Testis (tissue), 2 donors: ENCODE measurements at regions not wholly inside any gene's neighbourhood (a gene's known extent, or its start where the extent isn't known, plus 50 kb on each side); places are given as distances from the start of the nearest gene placed in this dataset.

ENCODE experiments used
- DNase-seq: peaks from one replicate; pipeline ENCODE4 v3.0.0-alpha.2; 2019
- H3K27ac ChIP-seq, 2 donors: fragments of 200-600 bp; sonication (generic); one replicate each; pipeline ENCODE4 v1.5.1; 2019
- H3K27me3 ChIP-seq: fragments of 200-600 bp; sonication (generic); one replicate; pipeline ENCODE4 v1.5.1; 2019
- H3K36me3 ChIP-seq: fragments of 200-600 bp; sonication (generic); one replicate; pipeline ENCODE4 v1.5.1; 2017; ENCODE audit warnings: low read depth; ENCODE audit errors: missing control alignments
- H3K4me1 ChIP-seq: fragments of 200-600 bp; sonication (generic); one replicate; pipeline ENCODE4 v1.5.1; 2019
- H3K4me3 ChIP-seq, 2 donors: fragments of 200-600 bp; sonication (generic); one replicate each; pipeline ENCODE4 v1.5.1; 2017 to 2019
- H3K9me3 ChIP-seq: fragments of 200-600 bp; sonication (generic); one replicate; pipeline ENCODE4 v1.5.1; 2017
- CTCF ChIP-seq, 3 experiments: fragments of 450-650 bp in 2 of 3; fragments of 200-600 bp in 1 of 3; sonication (generic) in 1 of 3; IDR thresholded peaks; one replicate each; pipeline ENCODE4 v1.5.1; 2016 to 2019; ENCODE audit warnings: antibody characterized with exemption in 3 of 3, mild to moderate bottlenecking in 2 of 3, moderate library complexity in 1 of 3
- POLR2A ChIP-seq: fragments of 450-650 bp; IDR thresholded peaks from one replicate; pipeline ENCODE4 v1.6.1; 2017; ENCODE audit warnings: antibody characterized with exemption, mild to moderate bottlenecking, moderate library complexity
- WGBS, 2 donors: methylation state at CpG; one replicate each; pipeline ENCODE4 v1.1.5; 2018; 5-methylcytosine and 5-hydroxymethylcytosine counted together
- intact Hi-C: fragments of 100-400 bp; cut with DNase I; formaldehyde crosslinking; loops from one replicate; pipeline ENCODE4 v1.15.1; 2023; ENCODE audit warnings: low total_unique reads

GRCh38 chr6:120545353-120545752 lies 788.9 kb downstream of the TBC1D32 start:
- no peak for DNase-seq
- Histone ChIP-seq H3K9me3 (no peaks in the 10 kb centered on the region), H3K36me3 (no peaks in the 10 kb centered on the region), H3K4me1 (no peaks in the 10 kb centered on the region), H3K27me3 (no peaks in the 10 kb centered on the region), H3K27ac (no peak overlapping the region), H3K4me3 (no peak overlapping the region)
- 83 to 84% methylated on average over 2 of the region's 2 CpGs for WGBS, 2 donors
- TF ChIP-seq POLR2A (no peak), CTCF (IDR thresholded peaks at IDR 0.05) (no peak)
- intact Hi-C loops = no loop called here

- Histone ChIP-seq H3K27me3 (no peaks in the 10 kb centered on the region), H3K36me3 (no peaks in the 10 kb centered on the region), H3K4me3 (no peak overlapping the region), H3K4me1 (no peaks in the 10 kb centered on the region), H3K27ac (no peak overlapping the region), H3K9me3 (no peaks in the 10 kb centered on the region)
- intact Hi-C loops = no loop called here
- TF ChIP-seq CTCF (IDR thresholded peaks at IDR 0.05) = no peak
- no peak for TF ChIP-seq POLR2A
- DNase-seq = no peak
Measured at GRCh38 chr6:120534954-120535353, 799.3 kb downstream of the TBC1D32 start.

- Histone ChIP-seq H3K27me3 (no peaks in the 10 kb centered on the region), H3K4me3 (no peak overlapping the region), H3K27ac (no peak overlapping the region), H3K36me3 (no peaks in the 10 kb centered on the region), H3K4me1 (no peaks in the 10 kb centered on the region), H3K9me3 (no peaks in the 10 kb centered on the region)
- TF ChIP-seq CTCF (IDR thresholded peaks at IDR 0.05) = no peak
- no peak for TF ChIP-seq POLR2A
- no peak for DNase-seq
- intact Hi-C loops = no loop called here
- WGBS, 2 donors = 85 to 87% methylated on average over 2 of the region's 2 CpGs
Measured at GRCh38 chr6:120526576-120526975, 807.7 kb downstream of the TBC1D32 start.

GRCh38 chr6:120514544-120514943 lies 819.7 kb downstream of the TBC1D32 start:
- no peak for DNase-seq
- Histone ChIP-seq H3K4me1 (no peaks in the 10 kb centered on the region), H3K9me3 (no peaks in the 10 kb centered on the region), H3K27ac (no peak overlapping the region), H3K36me3 (no peaks in the 10 kb centered on the region), H3K4me3 (no peak overlapping the region), H3K27me3 (no peaks in the 10 kb centered on the region)
- intact Hi-C loops = no loop called here
- WGBS, 2 donors = 85 to 91% methylated on average over 1 of the region's 1 CpG
- TF ChIP-seq POLR2A = no peak
- no peak for TF ChIP-seq CTCF (IDR thresholded peaks at IDR 0.05)

GRCh38 chr6:120511712-120512111 lies 822.6 kb downstream of the TBC1D32 start:
- Histone ChIP-seq H3K9me3 (no peaks in the 10 kb centered on the region), H3K4me3 (no peak overlapping the region), H3K4me1 (no peaks in the 10 kb centered on the region), H3K36me3 (no peaks in the 10 kb centered on the region), H3K27ac (no peak overlapping the region), H3K27me3 (no peaks in the 10 kb centered on the region)
- TF ChIP-seq POLR2A (no peak), CTCF (IDR thresholded peaks at IDR 0.05) (no peak)
- intact Hi-C loops = no loop called here
- no peak for DNase-seq
